ENCODE measurements at regions not wholly inside any gene's neighbourhood (a gene's known extent, or its start where the extent isn't known, plus 50 kb on each side); places are given as distances from the start of the nearest gene placed in this dataset.

DNA sequence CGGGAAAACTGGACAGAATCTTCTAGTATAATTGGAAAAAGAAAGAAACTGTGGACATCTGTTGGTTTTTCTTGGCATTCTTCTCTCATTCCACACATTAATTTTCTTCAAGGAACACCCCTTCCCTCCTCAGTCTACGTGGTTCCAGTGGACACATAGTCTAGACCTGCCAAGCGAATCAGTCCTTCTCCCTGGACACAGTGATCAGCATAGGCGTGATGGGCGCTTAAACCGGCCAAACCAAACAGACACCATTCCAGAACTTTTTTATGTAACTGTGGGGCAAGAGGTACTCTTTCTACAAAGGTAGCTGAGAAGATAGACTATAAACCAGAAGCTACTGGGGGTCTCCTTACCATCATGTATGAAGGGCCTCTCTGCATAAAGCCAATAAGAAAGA lies 121.8 kb upstream of the COX10 start:
- Mint-ChIP-seq H3K9me3 (no peaks in the 10 kb centered on the region), H3K4me1 (peaks cover 11% of the 10 kb centered on the region), H3K27ac (no peak overlapping the region), H3K27me3 (no peaks in the 10 kb centered on the region), H3K36me3 (ENCODE audit: low read depth) (no peaks in the 10 kb centered on the region), H3K4me3 (no peak overlapping the region)
- ChIA-PET CTCF (no interaction called here), POLR2A (no interaction called here)
- DNase-seq (no peak), ATAC-seq (ENCODE audit: low read depth) (no peak)
- intact Hi-C loops (cut with micrococcal nuclease), result no loop called here
- TF ChIP-seq, protein P1, sequence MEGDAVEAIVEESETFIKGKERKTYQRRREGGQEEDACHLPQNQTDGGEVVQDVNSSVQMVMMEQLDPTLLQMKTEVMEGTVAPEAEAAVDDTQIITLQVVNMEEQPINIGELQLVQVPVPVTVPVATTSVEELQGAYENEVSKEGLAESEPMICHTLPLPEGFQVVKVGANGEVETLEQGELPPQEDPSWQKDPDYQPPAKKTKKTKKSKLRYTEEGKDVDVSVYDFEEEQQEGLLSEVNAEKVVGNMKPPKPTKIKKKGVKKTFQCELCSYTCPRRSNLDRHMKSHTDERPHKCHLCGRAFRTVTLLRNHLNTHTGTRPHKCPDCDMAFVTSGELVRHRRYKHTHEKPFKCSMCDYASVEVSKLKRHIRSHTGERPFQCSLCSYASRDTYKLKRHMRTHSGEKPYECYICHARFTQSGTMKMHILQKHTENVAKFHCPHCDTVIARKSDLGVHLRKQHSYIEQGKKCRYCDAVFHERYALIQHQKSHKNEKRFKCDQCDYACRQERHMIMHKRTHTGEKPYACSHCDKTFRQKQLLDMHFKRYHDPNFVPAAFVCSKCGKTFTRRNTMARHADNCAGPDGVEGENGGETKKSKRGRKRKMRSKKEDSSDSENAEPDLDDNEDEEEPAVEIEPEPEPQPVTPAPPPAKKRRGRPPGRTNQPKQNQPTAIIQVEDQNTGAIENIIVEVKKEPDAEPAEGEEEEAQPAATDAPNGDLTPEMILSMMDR (IDR thresholded peaks at IDR 0.05), result no peak

DNA sequence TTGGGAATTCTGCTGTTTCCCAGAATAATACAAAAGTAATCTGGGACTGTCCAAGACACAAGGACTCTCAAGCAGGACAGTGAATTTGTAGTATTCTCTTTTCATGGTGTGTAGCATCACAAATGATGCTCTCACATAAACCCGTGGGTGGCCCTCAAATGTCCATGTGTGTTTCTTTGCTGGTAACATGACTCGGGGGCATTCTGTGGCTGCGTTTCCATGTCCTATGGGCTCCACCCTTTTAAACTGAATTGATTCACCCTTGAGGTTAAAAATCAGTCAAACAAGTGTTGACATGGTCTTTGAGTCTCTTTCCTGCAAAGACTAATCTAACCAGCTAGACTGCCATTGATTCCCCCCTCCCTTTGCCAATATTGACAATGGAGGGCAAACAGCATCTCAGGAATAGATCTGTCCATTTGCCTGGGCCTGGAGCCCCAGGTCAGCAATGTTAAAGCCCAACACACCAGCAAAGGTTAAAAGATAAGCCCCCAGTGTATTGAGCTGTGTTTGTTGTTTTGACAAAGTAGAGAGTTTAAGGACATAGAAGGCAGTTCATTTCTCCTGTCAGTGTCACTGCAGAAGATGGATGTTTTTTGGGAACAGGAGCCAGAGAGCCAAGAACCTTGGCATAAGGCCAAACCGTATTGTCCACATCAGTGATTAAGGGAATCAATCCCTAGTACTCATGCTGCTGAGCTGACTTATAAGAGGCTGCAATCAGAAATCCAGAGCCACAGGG lies 117.1 kb upstream of the COX10 start:
- H3K4me3 Mint-ChIP-seq, result no peak overlapping the region
- CTCF ChIA-PET, result no interaction called here
- intact Hi-C loops (cut with micrococcal nuclease), result no loop called here
- H3K36me3 Mint-ChIP-seq (ENCODE audit: low read depth), result no peaks in the 10 kb centered on the region
- TF ChIP-seq, protein P1 (IDR thresholded peaks at IDR 0.05), result no peak
- POLR2A ChIA-PET, result no interaction called here
- H3K27me3 Mint-ChIP-seq, result no peaks in the 10 kb centered on the region
- DNase-seq, result no peak
- H3K4me1 Mint-ChIP-seq, result no peaks in the 10 kb centered on the region
- H3K9me3 Mint-ChIP-seq, result no peaks in the 10 kb centered on the region
- H3K27ac Mint-ChIP-seq, result no peak overlapping the region
- no peak for ATAC-seq (ENCODE audit: low read depth)

DNA sequence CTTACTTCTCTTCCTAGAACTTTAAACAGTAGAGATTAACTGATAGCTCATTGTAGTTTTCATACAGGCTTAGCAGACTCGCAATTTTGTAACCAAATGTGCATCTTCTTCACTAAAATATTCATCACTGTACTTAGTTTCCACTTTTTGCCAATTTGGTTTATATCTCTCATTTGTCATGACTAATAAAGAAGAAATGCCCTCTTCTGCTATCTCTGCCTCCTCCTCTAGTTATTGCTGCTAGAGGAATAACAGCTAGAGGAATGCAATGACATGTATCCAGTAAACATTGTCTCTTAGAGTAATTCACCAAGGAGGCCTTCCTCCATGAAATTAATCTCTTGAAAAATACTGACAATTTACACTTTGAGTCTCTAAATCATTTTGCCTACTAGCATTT lies 115.5 kb upstream of the COX10 start:
- intact Hi-C loops (cut with micrococcal nuclease), result no loop called here
- H3K27me3 Mint-ChIP-seq, result no peaks in the 10 kb centered on the region
- CTCF ChIA-PET, result no interaction called here
- no peaks in the 10 kb centered on the region for H3K4me1 Mint-ChIP-seq
- DNase-seq (no peak), ATAC-seq (ENCODE audit: low read depth) (no peak)
- H3K27ac Mint-ChIP-seq, result no peak overlapping the region
- H3K4me3 Mint-ChIP-seq, result no peak overlapping the region
- POLR2A ChIA-PET, result no interaction called here
- no peaks in the 10 kb centered on the region for H3K9me3 Mint-ChIP-seq
- no peaks in the 10 kb centered on the region for H3K36me3 Mint-ChIP-seq (ENCODE audit: low read depth)
- TF ChIP-seq, protein P1 (IDR thresholded peaks at IDR 0.05), result no peak

DNA sequence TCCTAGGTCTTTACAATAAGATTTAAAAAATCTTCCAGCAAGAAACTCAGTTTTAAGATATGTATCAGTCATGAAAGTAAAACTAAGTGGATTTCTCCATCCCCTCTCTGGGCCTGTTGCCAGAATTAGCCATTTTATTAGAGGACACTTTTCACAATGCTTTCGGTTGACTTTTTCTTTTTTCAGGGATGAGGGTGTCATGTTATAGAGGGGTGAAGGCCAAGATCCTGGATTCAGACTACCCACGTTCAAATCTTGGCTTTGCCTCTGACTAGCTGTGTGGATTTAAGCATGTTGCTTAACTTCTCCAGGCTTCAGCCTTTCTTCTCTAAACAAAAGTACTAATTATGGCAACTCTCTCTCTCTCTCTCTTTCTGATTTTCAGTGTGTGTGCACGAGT lies 111.7 kb upstream of the COX10 start:
- DNase-seq (no peak), ATAC-seq (ENCODE audit: low read depth) (no peak)
- TF ChIP-seq, protein P1 (IDR thresholded peaks at IDR 0.05), result no peak
- H3K27me3 Mint-ChIP-seq, result no peaks in the 10 kb centered on the region
- intact Hi-C loops (cut with micrococcal nuclease), result no loop called here
- no peak overlapping the region for H3K27ac Mint-ChIP-seq
- H3K9me3 Mint-ChIP-seq, result no peaks in the 10 kb centered on the region
- H3K4me1 Mint-ChIP-seq, result peaks cover 3% of the 10 kb centered on the region
- ChIA-PET CTCF (no interaction called here), POLR2A (no interaction called here)
- no peak overlapping the region for H3K4me3 Mint-ChIP-seq
- H3K36me3 Mint-ChIP-seq (ENCODE audit: low read depth), result no peaks in the 10 kb centered on the region

DNA sequence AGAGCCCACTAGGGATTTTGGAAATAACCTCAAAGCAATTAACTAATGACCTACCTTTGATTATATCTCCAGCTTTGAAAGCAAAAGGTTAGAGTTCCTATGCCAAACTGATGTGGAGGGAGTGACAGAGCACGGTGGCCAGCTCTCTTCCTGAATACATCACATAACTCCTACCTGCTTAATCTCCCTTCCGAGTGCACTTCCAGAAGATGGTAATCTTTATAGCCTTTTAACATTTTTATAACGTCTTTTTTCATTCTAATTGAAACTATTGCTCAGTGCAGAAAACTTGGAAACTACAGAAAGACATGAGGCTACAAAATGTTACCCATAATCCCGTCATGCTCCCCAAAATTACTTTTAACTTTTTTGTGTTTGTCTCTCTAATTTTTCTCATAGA lies 110.5 kb upstream of the COX10 start:
- no peak for DNase-seq
- ChIA-PET CTCF (no interaction called here), POLR2A (no interaction called here)
- H3K4me1 Mint-ChIP-seq, result peaks cover 7% of the 10 kb centered on the region
- no peaks in the 10 kb centered on the region for H3K27me3 Mint-ChIP-seq
- H3K36me3 Mint-ChIP-seq (ENCODE audit: low read depth), result no peaks in the 10 kb centered on the region
- intact Hi-C loops (cut with micrococcal nuclease), result no loop called here
- TF ChIP-seq, protein P1 (IDR thresholded peaks at IDR 0.05), result no peak
- H3K4me3 Mint-ChIP-seq, result no peak overlapping the region
- no peak for ATAC-seq (ENCODE audit: low read depth)
- no peak overlapping the region for H3K27ac Mint-ChIP-seq
- H3K9me3 Mint-ChIP-seq, result no peaks in the 10 kb centered on the region
